H9 (cell line): ENCODE measurements at regions not wholly inside any gene's neighbourhood (a gene's known extent, or its start where the extent isn't known, plus 50 kb on each side); places are given as distances from the start of the nearest gene placed in this dataset.
"Not testable (repeated sequence)": the region's sequence is repeated elsewhere in the genome, so short reads cannot be mapped to it uniquely, and the experiment has no call there.

Source experiments
- DNase-seq: peaks from one replicate; pipeline ENCODE4 v3.0.0-alpha.2; 2017
- H2AFZ ChIP-seq: one replicate; pipeline ENCODE4 v1.6.1; 2013; ENCODE audit warnings: mild to moderate bottlenecking, low read length, control low read depth, moderate library complexity
- H2AK5ac ChIP-seq: 2 replicates; pipeline ENCODE4 v1.6.1; 2013; ENCODE audit warnings: low read length, control low read depth, mixed read lengths; ENCODE audit not compliant: insufficient read length
- H2BK120ac ChIP-seq: one replicate; pipeline ENCODE4 v1.6.1; 2013; ENCODE audit warnings: low read depth, mild to moderate bottlenecking, low read length, control low read depth, inconsistent platforms; ENCODE audit not compliant: poor library complexity, severe bottlenecking
- H2BK12ac ChIP-seq: 2 replicates; pipeline ENCODE4 v1.6.1; 2013; ENCODE audit warnings: low read length, control low read depth, mixed read lengths, low read depth; ENCODE audit not compliant: insufficient read length
- H2BK15ac ChIP-seq: 2 replicates; pipeline ENCODE4 v1.6.1; 2013; ENCODE audit warnings: low read depth, low read length, control low read depth
- H2BK20ac ChIP-seq: one replicate; pipeline ENCODE4 v1.6.1; 2013; ENCODE audit warnings: low read depth, mild to moderate bottlenecking, low read length, control low read depth, inconsistent platforms; ENCODE audit not compliant: poor library complexity, severe bottlenecking
- H2BK5ac ChIP-seq: 2 replicates; pipeline ENCODE4 v1.6.1; 2013; ENCODE audit warnings: low read length, control low read depth, mixed read lengths; ENCODE audit not compliant: insufficient read length
- H3K14ac ChIP-seq: 2 replicates; pipeline ENCODE4 v1.6.1; 2013; ENCODE audit warnings: low read length, control low read depth; ENCODE audit not compliant: insufficient read depth
- H3K18ac ChIP-seq: 2 replicates; pipeline ENCODE4 v1.6.1; 2013; ENCODE audit warnings: low read depth, mild to moderate bottlenecking, mixed read lengths, low read length, control low read depth; ENCODE audit not compliant: insufficient read length
- H3K23ac ChIP-seq: 2 replicates; pipeline ENCODE4 v1.6.1; 2013; ENCODE audit warnings: low read length, control low read depth, mixed read lengths, low read depth; ENCODE audit not compliant: insufficient read length
- H3K23me2 ChIP-seq: 2 replicates; pipeline ENCODE4 v1.6.1; 2013; ENCODE audit warnings: low read depth, mild to moderate bottlenecking, mixed read lengths, low read length, control low read depth; ENCODE audit not compliant: insufficient read length, poor library complexity, severe bottlenecking
- H3K27ac ChIP-seq: 2 replicates; pipeline ENCODE4 v1.5.1; 2013; ENCODE audit warnings: low read length, control low read depth, mixed read lengths, low read depth; ENCODE audit not compliant: insufficient read length
- H3K27me3 ChIP-seq: 2 replicates; pipeline ENCODE4 v1.6.1; 2013; ENCODE audit warnings: low read length, control low read depth, inconsistent platforms; ENCODE audit not compliant: insufficient read depth
- H3K4ac ChIP-seq: 2 replicates; pipeline ENCODE4 v1.6.1; 2013; ENCODE audit warnings: low read depth, mild to moderate bottlenecking, control low read depth, inconsistent platforms, low read length, moderate library complexity
- H3K4me1 ChIP-seq: 2 replicates; pipeline ENCODE4 v1.6.1; 2013; ENCODE audit warnings: low read length, control low read depth, inconsistent platforms; ENCODE audit not compliant: insufficient read depth
- H3K4me2 ChIP-seq: 2 replicates; pipeline ENCODE4 v1.6.1; 2013; ENCODE audit warnings: low read length, control low read depth, mixed read lengths; ENCODE audit not compliant: insufficient read length, insufficient read depth
- H3K56ac ChIP-seq: 2 replicates; pipeline ENCODE4 v1.6.1; 2013; ENCODE audit warnings: low read depth, mild to moderate bottlenecking, mixed read lengths, low read length, control low read depth; ENCODE audit not compliant: insufficient read length
- H3K79me1 ChIP-seq: 2 replicates; pipeline ENCODE4 v1.6.1; 2013; ENCODE audit warnings: low read depth, mild to moderate bottlenecking, moderate library complexity, low read length, control low read depth, inconsistent platforms; ENCODE audit not compliant: insufficient read depth, poor library complexity, severe bottlenecking
- H3K79me2 ChIP-seq: 2 replicates; pipeline ENCODE4 v1.6.1; 2013; ENCODE audit warnings: low read length, control low read depth, inconsistent platforms; ENCODE audit not compliant: insufficient read depth
- H3K9ac ChIP-seq: 2 replicates; pipeline ENCODE4 v1.6.1; 2013; ENCODE audit warnings: low read length, control low read depth, mixed read lengths; ENCODE audit not compliant: insufficient read length; ENCODE audit errors: extremely low read depth
- H3K9me3 ChIP-seq: one replicate; pipeline ENCODE4 v1.6.1; 2013; ENCODE audit warnings: low read depth, low read length, inconsistent platforms; ENCODE audit not compliant: control insufficient read depth
- H3T11ph ChIP-seq: one replicate; pipeline ENCODE4 v1.6.1; 2013; ENCODE audit warnings: mild to moderate bottlenecking, low read length, control low read depth, inconsistent platforms
- H4K20me1 ChIP-seq: one replicate; pipeline ENCODE4 v1.6.1; 2013; ENCODE audit not compliant: control insufficient read depth, insufficient read length, insufficient read depth
- H4K5ac ChIP-seq: 2 replicates; pipeline ENCODE4 v1.6.1; 2013; ENCODE audit warnings: low read depth, mild to moderate bottlenecking, mixed read lengths, low read length, control low read depth; ENCODE audit not compliant: insufficient read length
- H4K8ac ChIP-seq: replicated peaks from 2 replicates; pipeline ENCODE4 v1.6.1; 2013; ENCODE audit warnings: low read length, control low read depth, mixed read lengths, low read depth; ENCODE audit not compliant: insufficient read length
- H4K91ac ChIP-seq: 2 replicates; pipeline ENCODE4 v1.6.1; 2013; ENCODE audit warnings: low read depth, mild to moderate bottlenecking, moderate library complexity, mixed read lengths, low read length, control low read depth; ENCODE audit not compliant: insufficient read length
- H3K27ac Mint-ChIP-seq, 3 experiments: 2 replicates in 2 of 3; 3 replicates in 1 of 3; pipeline ENCODE4 v1.8.0; 2020 to 2021; ENCODE audit warnings: mixed read lengths in 3 of 3, mild to moderate bottlenecking in 1 of 3, moderate library complexity in 1 of 3
- H3K27me3 Mint-ChIP-seq: 2 replicates; pipeline ENCODE4 v1.8.0; 2021; ENCODE audit warnings: low read depth, mild to moderate bottlenecking, moderate library complexity, mixed read lengths
- H3K36me3 Mint-ChIP-seq, 3 experiments: 2 replicates in 2 of 3; 3 replicates in 1 of 3; pipeline ENCODE4 v1.8.0; 2020 to 2021; ENCODE audit warnings: low read depth in 3 of 3, mixed read lengths in 3 of 3; ENCODE audit not compliant: insufficient read depth in 1 of 3
- H3K4me1 Mint-ChIP-seq, 2 experiments: 2 replicates each; pipeline ENCODE4 v1.8.0; 2020; ENCODE audit warnings: mixed read lengths in 2 of 2
- H3K4me3 Mint-ChIP-seq, 2 experiments: 2 replicates in 1 of 2; 3 replicates in 1 of 2; pipeline ENCODE4 v1.8.0; 2020 to 2021; ENCODE audit warnings: mild to moderate bottlenecking in 2 of 2, mixed read lengths in 2 of 2, moderate library complexity in 1 of 2
- H3K9me3 Mint-ChIP-seq, 2 experiments: 2 replicates in 1 of 2; 3 replicates in 1 of 2; pipeline ENCODE4 v1.8.0; 2020; ENCODE audit warnings: mild to moderate bottlenecking in 2 of 2, mixed read lengths in 2 of 2, moderate library complexity in 1 of 2
- WGBS: extraction: QIAGEN DNeasy Blood & Tissue Kit; methylation state at CpG from one replicate; pipeline ENCODE4 v1.1.7; 2013; ENCODE audit warnings: missing lambda C conversion rate, low lambda C conversion rate, mixed read lengths; ENCODE audit not compliant: insufficient read length; ENCODE audit errors: extremely low coverage; 5-methylcytosine and 5-hydroxymethylcytosine counted together

GRCh38 chr7:27457603-27458565 is 204.8 kb downstream of the HIBADH start:
- not testable (repeated sequence) for H2BK120ac ChIP-seq, H4K91ac ChIP-seq, H2BK20ac ChIP-seq, H4K8ac ChIP-seq, H3K27me3 Mint-ChIP-seq, H3K4me3 Mint-ChIP-seq, H3K27ac ChIP-seq, H2BK15ac ChIP-seq, H3K79me2 ChIP-seq, H3K4ac ChIP-seq, H4K20me1 ChIP-seq, H3K9ac ChIP-seq, H3K14ac ChIP-seq, H3T11ph ChIP-seq, DNase-seq, H3K79me1 ChIP-seq, H3K36me3 Mint-ChIP-seq, H3K56ac ChIP-seq, H3K27me3 ChIP-seq, H2AFZ ChIP-seq, H4K5ac ChIP-seq, H3K4me1 ChIP-seq, H3K23ac ChIP-seq, H3K9me3 Mint-ChIP-seq, H3K9me3 ChIP-seq, H3K18ac ChIP-seq, H3K27ac Mint-ChIP-seq, H2BK5ac ChIP-seq, H2BK12ac ChIP-seq, H3K4me2 ChIP-seq, H3K23me2 ChIP-seq, H2AK5ac ChIP-seq
- WGBS = no CpG with 5 or more reads among the region's 35 CpGs
- H3K4me1 Mint-ChIP-seq = peaks cover 8 to 15% of the 10 kb centered on the region in 2 experiments
